ENCODE measurements at regions not wholly inside any gene's neighbourhood (a gene's known extent, or its start where the extent isn't known, plus 50 kb on each side); places are given as distances from the start of the nearest gene placed in this dataset.

GRCh38 chr1:173414136-173414535, 63.0 kb upstream of the PRDX6 start:
- DNase-seq (ENCODE audit: low read depth, low spot score): no peak
- H3K4me3 ChIP-seq (ENCODE audit: low read length): no peak overlapping the region

- no peak for DNase-seq (ENCODE audit: low read depth, low spot score)
Measured at GRCh38 chr1:173414539-173415226, 62.5 kb upstream of the PRDX6 start.

GRCh38 chr1:173415490-173415889, 61.6 kb upstream of the PRDX6 start:
- H3K4me3 ChIP-seq (ENCODE audit: low read length): no peak overlapping the region

More at GRCh38 chr1:173414539-173415226, 62.5 kb upstream of the PRDX6 start:
- no peak overlapping the region for H3K4me3 ChIP-seq (ENCODE audit: low read length)

GRCh38 chr1:173415905-173416450, 61.2 kb upstream of the PRDX6 start:
- no peak for DNase-seq (ENCODE audit: low read depth, low spot score)
- no peak overlapping the region for H3K4me3 ChIP-seq (ENCODE audit: low read length)

More at GRCh38 chr1:173415490-173415889, 61.6 kb upstream of the PRDX6 start:
- DNase-seq (ENCODE audit: low read depth, low spot score): no peak

- no peak overlapping the region for H3K4me3 ChIP-seq (ENCODE audit: low read length)
- DNase-seq (ENCODE audit: low read depth, low spot score): no peak
Measured at GRCh38 chr1:173417563-173417962, 59.6 kb upstream of the PRDX6 start.

GRCh38 chr1:173418107-173418985, 58.8 kb upstream of the PRDX6 start:
- no peak for DNase-seq (ENCODE audit: low read depth, low spot score)
- H3K4me3 ChIP-seq (ENCODE audit: low read length): no peak overlapping the region

- peak; percentile 74 for DNase-seq (ENCODE audit: low read depth, low spot score)
- H3K4me3 ChIP-seq (ENCODE audit: low read length): no peak overlapping the region
Measured at GRCh38 chr1:173420330-173420806, 56.8 kb upstream of the PRDX6 start.

- no peak for DNase-seq (ENCODE audit: low read depth, low spot score)
Measured at GRCh38 chr1:173421286-173421685, 55.8 kb upstream of the PRDX6 start.

GRCh38 chr1:173421789-173422188, 55.3 kb upstream of the PRDX6 start:
- no peak for DNase-seq (ENCODE audit: low read depth, low spot score)

More at GRCh38 chr1:173421286-173421685, 55.8 kb upstream of the PRDX6 start:
- no peak overlapping the region for H3K4me3 ChIP-seq (ENCODE audit: low read length)

GRCh38 chr1:173422456-173422976, 54.6 kb upstream of the PRDX6 start:
- no peak for DNase-seq (ENCODE audit: low read depth, low spot score)
- no peak overlapping the region for H3K4me3 ChIP-seq (ENCODE audit: low read length)

More at GRCh38 chr1:173421789-173422188, 55.3 kb upstream of the PRDX6 start:
- H3K4me3 ChIP-seq (ENCODE audit: low read length): no peak overlapping the region

- H3K4me3 ChIP-seq (ENCODE audit: low read length): no peak overlapping the region
- no peak for DNase-seq (ENCODE audit: low read depth, low spot score)
Measured at GRCh38 chr1:173423291-173423690, 53.8 kb upstream of the PRDX6 start.

- H3K4me3 ChIP-seq (ENCODE audit: low read length): no peak overlapping the region
- no peak for DNase-seq (ENCODE audit: low read depth, low spot score)
Measured at GRCh38 chr1:173424143-173424542, 53.0 kb upstream of the PRDX6 start.

GRCh38 chr1:173424782-173425407, 52.2 kb upstream of the PRDX6 start:
- DNase-seq (ENCODE audit: low read depth, low spot score): no peak
- H3K4me3 ChIP-seq (ENCODE audit: low read length): no peak overlapping the region

GRCh38 chr1:173426057-173426456, 51.1 kb upstream of the PRDX6 start:
- DNase-seq (ENCODE audit: low read depth, low spot score): no peak
- no peak overlapping the region for H3K4me3 ChIP-seq (ENCODE audit: low read length)

- DNase-seq (ENCODE audit: low read depth, low spot score): no peak
Measured at GRCh38 chr1:173427146-173428054, 49.7 kb upstream of the PRDX6 start.

More at GRCh38 chr1:173427146-173428054, 49.7 kb upstream of the PRDX6 start:
- H3K4me3 ChIP-seq (ENCODE audit: low read length): no peak overlapping the region

Measured in Jurkat, Clone E6-1 (cell line).